GM12878 (cell line): ENCODE measurements at regions not wholly inside any gene's neighbourhood (a gene's known extent, or its start where the extent isn't known, plus 50 kb on each side); places are given as distances from the start of the nearest gene placed in this dataset.

ENCODE experiments used
- ATAC-seq: fragments of 200-7000 bp; cut with Tn5 transposase; 3 replicates; pipeline ENCODE4 v1.9.1; 2020; ENCODE audit warnings: mild to moderate bottlenecking, moderate library complexity
- BruUV-seq: library from RNA; stranded (reverse); fragments of 400-500 nt; replicated peaks from 2 replicates; lab custom pipeline; 2021; lab: Mats Ljungman, UMichigan
- CTCF ChIA-PET: fragments of 300-600 bp; sonication (Branson Sonifier 250); formaldehyde crosslinking; extraction: SDS; loops from one replicate; lab custom pipeline; 2021; ENCODE audit warnings: inconsistent platforms; lab: Yijun Ruan, JAX
- POLR2A ChIA-PET: fragments of 350-600 bp; formaldehyde crosslinking; extraction: SDS; loops from one replicate; lab custom pipeline; 2021; ENCODE audit warnings: inconsistent platforms; lab: Charles Lee
- RAD21 ChIA-PET: fragments of 300-600 bp; sonication (Branson Sonifier 250); formaldehyde crosslinking; loops from one replicate; lab custom pipeline; 2023; ENCODE audit warnings: antibody characterized with exemption; ENCODE audit not compliant: unreplicated experiment; lab: Charles Lee
- SMC1A ChIA-PET: fragments of 300-600 bp; sonication (Branson Sonifier 250); formaldehyde crosslinking; loops from one replicate; lab custom pipeline; 2023; ENCODE audit not compliant: unreplicated experiment, uncharacterized antibody; lab: Charles Lee
- DNase-seq: peaks from one replicate; pipeline ENCODE4 v3.0.0-alpha.2; 2011; ENCODE audit warnings: low read depth, low spot score
- FAIRE-seq: peaks from 3 replicates; lab custom pipeline; 2011; peaks lifted over from hg19 to GRCh38; lab: Jason Lieb, UNC
- H2AFZ ChIP-seq: 2 replicates; pipeline ENCODE4 v1.6.0; 2011; ENCODE audit warnings: low read depth, low read length, control low read depth; ENCODE audit not compliant: control insufficient read depth
- H3K27ac ChIP-seq: 2 replicates; pipeline ENCODE4 v1.5.1; 2011; ENCODE audit warnings: control low read depth; ENCODE audit not compliant: control insufficient read depth, insufficient read depth
- H3K27me3 ChIP-seq, 2 experiments: replicated peaks in 1 of 2; 2 replicates each; pipeline versions ENCODE4 v1.6.0 to v1.6.1; 2011; ENCODE audit warnings: low read length in 1 of 2; ENCODE audit not compliant: control insufficient read depth in 2 of 2, insufficient read depth in 2 of 2
- H3K36me3 ChIP-seq, 2 experiments: 2 replicates each; pipeline ENCODE4 v1.5.1; 2011; ENCODE audit warnings: low read length in 1 of 2; ENCODE audit not compliant: control insufficient read depth in 2 of 2, insufficient read depth in 2 of 2
- H3K4me1 ChIP-seq: 2 replicates; pipeline ENCODE4 v1.6.1; 2011; ENCODE audit warnings: mild to moderate bottlenecking, low read length, moderate library complexity, mixed read lengths; ENCODE audit not compliant: control insufficient read depth, insufficient read depth
- H3K4me2 ChIP-seq: 2 replicates; pipeline ENCODE4 v1.6.0; 2011; ENCODE audit warnings: control low read depth; ENCODE audit not compliant: control insufficient read depth, insufficient read depth
- H3K4me3 ChIP-seq: fragments of 200-600 bp; sonication (generic); 2 replicates; pipeline ENCODE4 v1.5.1; 2016
- H3K79me2 ChIP-seq: 2 replicates; pipeline ENCODE4 v1.6.0; 2011; ENCODE audit warnings: low read length; ENCODE audit not compliant: control insufficient read depth, insufficient read depth
- H3K9ac ChIP-seq: 2 replicates; pipeline ENCODE4 v1.8.0; 2011; ENCODE audit warnings: low read length, control low read depth, mixed read lengths; ENCODE audit not compliant: control insufficient read depth, insufficient read depth
- H3K9me3 ChIP-seq: replicated peaks from 3 replicates; pipeline ENCODE4 v1.5.1; 2011; ENCODE audit warnings: mild to moderate bottlenecking, low read length; ENCODE audit not compliant: control insufficient read depth, insufficient read depth
- H4K20me1 ChIP-seq: 2 replicates; pipeline ENCODE4 v1.6.0; 2011; ENCODE audit not compliant: control insufficient read depth, insufficient read depth
- BACH1 ChIP-seq: fragments of 450-650 bp; IDR thresholded peaks from 2 replicates; pipeline ENCODE4 v1.6.1; 2017; ENCODE audit warnings: mild to moderate bottlenecking, borderline replicate concordance
- BCLAF1 ChIP-seq: fragments of 450-650 bp; IDR thresholded peaks from 2 replicates; pipeline ENCODE4 v1.6.1; 2017; ENCODE audit warnings: antibody characterized with exemption, mild to moderate bottlenecking, moderate library complexity
- EZH2 ChIP-seq: IDR thresholded peaks from 2 replicates; pipeline ENCODE4 v1.6.1; 2012; ENCODE audit warnings: low read depth, mild to moderate bottlenecking, control low read depth, inconsistent platforms, low read length, borderline replicate concordance; ENCODE audit not compliant: control insufficient read depth
- NRF1 ChIP-seq: conservative IDR thresholded peaks from 2 replicates; pipeline ENCODE4 v1.6.1; 2011; ENCODE audit warnings: mild to moderate bottlenecking, low read depth, low read length, improper control_type of control experiment
- ZZZ3 ChIP-seq: IDR thresholded peaks from 2 replicates; pipeline ENCODE4 v1.6.1; 2011; ENCODE audit warnings: low read depth; ENCODE audit not compliant: control insufficient read depth, insufficient read length
- WGBS: methylation state at CpG from one replicate; pipeline ENCODE4 v1.1.6; 2016; ENCODE audit warnings: low lambda C conversion rate; ENCODE audit not compliant: insufficient replicate concordance, insufficient coverage; ENCODE audit errors: missing lambda C conversion rate; 5-methylcytosine and 5-hydroxymethylcytosine counted together
- in situ Hi-C: fragments of 300-500 bp; cut with MboI; formaldehyde crosslinking; loops from 9 replicates; pipeline ENCODE4 v1.14.3; 2018; ENCODE audit warnings: mixed read lengths
- intact Hi-C: fragments of 100-400 bp; cut with micrococcal nuclease; formaldehyde crosslinking; loops from one replicate; pipeline ENCODE4 v1.14.2; 2022; ENCODE audit not compliant: unreplicated experiment

GRCh38 chr10:128628252-128628651 is 502.0 kb upstream of the MKI67 start:
- TF ChIP-seq BCLAF1 (no peak), EZH2 (no peak), NRF1 (no peak), ZZZ3 (no peak), BACH1 (no peak)
- H3K4me2 ChIP-seq, result no peak overlapping the region
- RAD21 ChIA-PET, result no interaction called here
- in situ Hi-C loops (no loop called here), intact Hi-C loops (no loop called here)
- DNase-seq, result no peak
- no peak for ATAC-seq
- SMC1A ChIA-PET, result no interaction called here
- no peaks in the 10 kb centered on the region for H3K27me3 ChIP-seq
- POLR2A ChIA-PET, result no interaction called here
- H3K4me3 ChIP-seq, result no peak overlapping the region
- no TSS peak for BruUV-seq
- H3K36me3 ChIP-seq, result no peaks in the 10 kb centered on the region
- no peak overlapping the region for H3K9ac ChIP-seq
- no peak overlapping the region for H3K27ac ChIP-seq
- H2AFZ ChIP-seq, result no peak overlapping the region
- H3K4me1 ChIP-seq, result no peaks in the 10 kb centered on the region
- H3K9me3 ChIP-seq, result no peaks in the 10 kb centered on the region
- H3K79me2 ChIP-seq, result no peaks in the 10 kb centered on the region
- CTCF ChIA-PET, result no interaction called here
- no peak for FAIRE-seq
- H4K20me1 ChIP-seq, result no peaks in the 10 kb centered on the region
- WGBS, result 22% methylated on average over 6 of the region's 6 CpGs
